Mesothelial cell of epicardium (in vitro differentiated cells): ENCODE measurements at regions not wholly inside any gene's neighbourhood (a gene's known extent, or its start where the extent isn't known, plus 50 kb on each side); places are given as distances from the start of the nearest gene placed in this dataset.
"Not testable (repeated sequence)": the region's sequence is repeated elsewhere in the genome, so short reads cannot be mapped to it uniquely, and the experiment has no call there.

Experiments used
- DNase-seq, 2 experiments: peaks; one replicate each; pipeline ENCODE4 v3.0.0; 2021; ENCODE audit warnings: low spot score in 2 of 2; ENCODE audit not compliant: unreplicated experiment in 2 of 2
- H3K27ac Mint-ChIP-seq: 2 replicates; pipeline ENCODE4 v1.8.0; 2021; ENCODE audit warnings: mixed read lengths
- H3K27me3 Mint-ChIP-seq: 2 replicates; pipeline ENCODE4 v1.8.0; 2021; ENCODE audit warnings: low read depth, mixed read lengths
- H3K36me3 Mint-ChIP-seq: 2 replicates; pipeline ENCODE4 v1.8.0; 2021; ENCODE audit warnings: mixed read lengths
- H3K4me1 Mint-ChIP-seq: 2 replicates; pipeline ENCODE4 v1.8.0; 2021; ENCODE audit warnings: mixed read lengths
- H3K4me3 Mint-ChIP-seq: 2 replicates; pipeline ENCODE4 v1.8.0; 2021; ENCODE audit warnings: mild to moderate bottlenecking, moderate library complexity, mixed read lengths
- H3K9me3 Mint-ChIP-seq: 2 replicates; pipeline ENCODE4 v1.8.0; 2021; ENCODE audit warnings: mixed read lengths
- TF ChIP-seq, protein P1 (sequence below): fragments of 200-600 bp; sonication (generic); IDR thresholded peaks from one replicate; pipeline ENCODE4 v1.5.0; 2021; ENCODE audit warnings: antibody characterized with exemption; ENCODE audit not compliant: unreplicated experiment

DNA sequence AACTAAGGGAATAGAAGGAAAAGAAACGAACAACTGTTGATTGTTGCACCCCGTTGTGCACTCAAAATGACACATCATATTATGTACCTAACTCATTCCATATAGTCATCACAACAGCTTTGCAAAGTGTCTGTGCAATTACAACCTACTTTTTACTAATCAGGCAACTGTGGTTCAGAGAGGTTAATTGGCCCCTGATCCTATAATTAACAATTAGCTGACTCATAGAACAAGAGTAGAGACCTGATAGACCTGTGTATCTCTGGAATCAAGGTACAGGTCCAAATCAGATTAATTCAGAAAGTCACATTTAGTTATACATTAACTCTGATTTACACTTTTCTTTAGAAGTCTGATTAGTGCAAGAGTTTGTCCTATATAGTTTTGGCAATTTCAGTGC lies 122.5 kb upstream of the CDK13 start:
- Mint-ChIP-seq H3K27ac (no peak overlapping the region), H3K9me3 (no peaks in the 10 kb centered on the region), H3K27me3 (peaks cover 44% of the 10 kb centered on the region), H3K36me3 (no peaks in the 10 kb centered on the region), H3K4me1 (no peaks in the 10 kb centered on the region), H3K4me3 (no peak overlapping the region)
- TF ChIP-seq, protein P1, sequence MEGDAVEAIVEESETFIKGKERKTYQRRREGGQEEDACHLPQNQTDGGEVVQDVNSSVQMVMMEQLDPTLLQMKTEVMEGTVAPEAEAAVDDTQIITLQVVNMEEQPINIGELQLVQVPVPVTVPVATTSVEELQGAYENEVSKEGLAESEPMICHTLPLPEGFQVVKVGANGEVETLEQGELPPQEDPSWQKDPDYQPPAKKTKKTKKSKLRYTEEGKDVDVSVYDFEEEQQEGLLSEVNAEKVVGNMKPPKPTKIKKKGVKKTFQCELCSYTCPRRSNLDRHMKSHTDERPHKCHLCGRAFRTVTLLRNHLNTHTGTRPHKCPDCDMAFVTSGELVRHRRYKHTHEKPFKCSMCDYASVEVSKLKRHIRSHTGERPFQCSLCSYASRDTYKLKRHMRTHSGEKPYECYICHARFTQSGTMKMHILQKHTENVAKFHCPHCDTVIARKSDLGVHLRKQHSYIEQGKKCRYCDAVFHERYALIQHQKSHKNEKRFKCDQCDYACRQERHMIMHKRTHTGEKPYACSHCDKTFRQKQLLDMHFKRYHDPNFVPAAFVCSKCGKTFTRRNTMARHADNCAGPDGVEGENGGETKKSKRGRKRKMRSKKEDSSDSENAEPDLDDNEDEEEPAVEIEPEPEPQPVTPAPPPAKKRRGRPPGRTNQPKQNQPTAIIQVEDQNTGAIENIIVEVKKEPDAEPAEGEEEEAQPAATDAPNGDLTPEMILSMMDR: no peak
- no peak for DNase-seq

DNA sequence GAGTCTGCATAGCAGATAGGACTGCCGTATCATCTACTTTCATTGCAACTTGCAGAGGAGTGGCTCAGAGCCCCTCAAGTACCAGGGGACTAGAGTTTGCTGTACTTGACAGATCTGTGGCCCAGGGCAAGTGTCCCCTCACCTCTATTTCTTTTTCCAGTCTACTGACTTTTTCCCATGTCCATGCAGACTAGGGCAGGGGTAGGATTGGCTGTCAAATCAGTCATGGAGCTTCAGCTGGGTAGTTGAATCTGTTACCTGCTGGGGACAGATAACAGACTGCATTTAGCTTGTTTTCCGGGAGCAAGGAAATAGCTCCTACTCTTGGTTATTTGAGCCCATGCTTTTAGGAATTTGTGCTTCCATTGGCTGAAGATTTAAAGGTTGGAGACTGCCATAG lies 121.0 kb upstream of the CDK13 start:
- H3K27me3 Mint-ChIP-seq: peaks cover 49% of the 10 kb centered on the region
- no peak overlapping the region for H3K4me3 Mint-ChIP-seq
- no peaks in the 10 kb centered on the region for H3K9me3 Mint-ChIP-seq
- no peak for DNase-seq
- TF ChIP-seq, protein P1: no peak
- peaks cover 2% of the 10 kb centered on the region for H3K4me1 Mint-ChIP-seq
- no peaks in the 10 kb centered on the region for H3K36me3 Mint-ChIP-seq
- H3K27ac Mint-ChIP-seq: no peak overlapping the region

DNA sequence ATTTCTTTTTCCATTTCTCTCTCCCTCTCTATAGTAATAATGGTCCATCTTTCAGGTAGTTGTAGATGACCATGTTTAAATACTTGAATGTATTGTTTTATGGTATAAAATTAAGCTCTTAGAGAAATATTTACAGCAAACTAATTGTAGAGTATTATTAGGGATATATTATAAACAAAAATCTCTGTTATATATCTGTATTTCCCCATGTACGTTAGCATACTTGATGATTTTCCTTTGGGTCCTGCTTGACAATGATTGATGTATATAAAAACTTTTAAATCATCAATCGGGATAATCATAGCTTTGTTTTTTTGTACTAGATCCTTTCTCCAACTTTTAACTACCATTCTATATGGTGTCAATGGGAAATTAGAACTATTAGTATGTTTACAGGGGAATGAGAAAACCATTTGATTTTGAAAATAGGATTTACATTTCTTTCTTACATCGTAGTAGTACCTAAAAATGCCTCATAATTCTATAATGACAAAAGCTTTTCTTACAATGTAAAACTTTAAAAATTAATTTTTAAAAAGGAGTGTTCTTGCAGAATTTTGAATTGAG lies 117.5 kb upstream of the CDK13 start:
- H3K27me3 Mint-ChIP-seq: peaks cover 61% of the 10 kb centered on the region
- H3K4me1 Mint-ChIP-seq: peaks cover 7% of the 10 kb centered on the region
- DNase-seq: no peak
- TF ChIP-seq, protein P1: no peak
- no peaks in the 10 kb centered on the region for H3K9me3 Mint-ChIP-seq
- H3K36me3 Mint-ChIP-seq: no peaks in the 10 kb centered on the region
- H3K27ac Mint-ChIP-seq: no peak overlapping the region
- H3K4me3 Mint-ChIP-seq: peak overlapping the region; percentile 27

DNA sequence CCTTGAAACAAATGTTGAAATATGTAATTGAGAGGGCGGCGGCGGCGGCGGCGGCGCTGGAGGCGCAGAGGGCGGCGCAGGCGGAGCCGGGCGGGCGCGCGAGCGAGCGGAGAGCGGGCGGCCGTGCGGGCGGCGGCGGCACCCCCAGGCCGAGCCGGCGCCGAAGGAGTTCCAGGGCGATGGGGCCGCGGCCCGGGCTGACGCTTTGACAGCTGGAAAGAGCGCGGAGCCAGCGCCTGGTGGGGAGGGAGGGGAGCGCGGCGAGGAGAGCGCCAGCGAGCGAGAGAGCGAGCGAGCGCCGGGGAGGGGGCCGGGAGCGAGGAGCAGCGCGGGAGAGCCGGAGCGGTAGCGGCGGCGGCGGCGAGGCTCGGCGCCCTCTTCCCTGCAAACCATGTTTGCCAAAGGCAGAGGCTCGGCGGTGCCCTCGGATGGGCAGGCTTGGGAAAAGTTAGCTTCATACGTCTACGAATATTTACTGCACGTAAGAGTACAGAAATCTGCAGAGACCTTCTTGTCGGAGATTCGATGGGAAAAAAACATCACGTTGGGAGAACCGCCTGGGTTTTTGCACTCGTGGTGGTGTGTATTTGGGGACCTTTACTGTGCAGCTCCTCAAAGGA lies 116.8 kb upstream of the CDK13 start:
- H3K27me3 Mint-ChIP-seq: peaks cover 60% of the 10 kb centered on the region
- DNase-seq: peak; percentile 43 to 60
- not testable (repeated sequence) for H3K36me3 Mint-ChIP-seq, H3K27ac Mint-ChIP-seq, H3K9me3 Mint-ChIP-seq, H3K4me1 Mint-ChIP-seq
- H3K4me3 Mint-ChIP-seq: peak overlapping the region; percentile 63

DNA sequence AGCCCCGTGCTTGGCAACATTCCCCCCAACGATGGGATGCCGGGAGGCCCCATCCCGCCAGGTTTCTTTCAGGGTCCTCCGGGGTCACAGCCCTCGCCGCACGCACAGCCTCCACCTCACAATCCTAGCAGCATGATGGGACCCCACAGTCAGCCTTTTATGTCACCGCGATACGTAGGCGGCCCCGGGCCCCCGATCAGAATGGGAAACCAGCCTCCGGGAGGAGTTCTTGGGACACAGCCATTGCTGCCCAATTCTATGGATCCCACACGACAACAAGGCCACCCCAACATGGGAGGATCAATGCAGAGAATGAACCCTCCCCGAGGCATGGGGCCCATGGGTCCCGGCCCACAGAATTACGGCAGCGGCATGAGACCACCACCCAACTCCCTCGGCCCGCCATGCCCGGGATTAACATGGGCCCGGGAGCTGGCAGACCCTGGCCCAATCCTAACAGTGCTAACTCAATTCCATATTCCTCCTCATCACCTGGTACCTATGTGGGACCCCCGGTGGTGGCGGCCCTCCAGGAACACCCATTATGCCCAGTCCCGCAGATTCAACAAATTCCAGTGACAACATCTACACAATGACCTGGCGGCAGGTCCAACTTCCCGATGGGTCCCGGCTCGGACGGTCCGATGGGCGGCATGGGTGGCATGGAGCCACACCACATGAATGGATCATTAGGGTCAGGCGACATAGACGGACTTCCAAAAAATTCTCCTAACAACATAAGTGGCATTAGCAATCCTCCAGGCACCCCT lies 116.0 kb upstream of the CDK13 start:
- not testable (repeated sequence) for DNase-seq

DNA sequence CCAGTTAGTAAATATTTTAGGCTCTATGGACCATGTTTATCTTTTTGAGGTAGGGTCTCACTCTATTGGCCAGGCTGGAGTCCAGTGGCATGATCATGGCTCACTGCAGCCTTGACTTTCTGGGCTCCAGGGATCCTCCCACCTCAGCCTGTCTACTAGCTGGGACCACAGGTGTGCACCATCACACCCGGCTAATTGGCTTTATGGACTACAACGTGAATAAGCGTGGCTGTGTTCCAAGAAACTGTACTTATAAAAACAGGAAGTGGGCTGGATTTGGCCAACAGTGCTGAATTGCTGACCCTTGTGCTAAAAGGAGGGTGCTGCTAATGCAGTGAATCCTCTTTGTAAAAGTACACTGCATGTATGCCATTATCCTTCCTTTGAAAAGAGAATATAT lies 111.7 kb upstream of the CDK13 start:
- DNase-seq: no peak

More for the DNA sequence above, 116.0 kb upstream of the CDK13 start:
- H3K27me3 Mint-ChIP-seq: peaks cover 56% of the 10 kb centered on the region
- H3K9me3 Mint-ChIP-seq, H3K4me1 Mint-ChIP-seq, H3K27ac Mint-ChIP-seq, H3K36me3 Mint-ChIP-seq: not testable (repeated sequence)
- peak overlapping the region; percentile 63 for H3K4me3 Mint-ChIP-seq

More for the DNA sequence above, 111.7 kb upstream of the CDK13 start:
- H3K36me3 Mint-ChIP-seq: no peaks in the 10 kb centered on the region
- no peak overlapping the region for H3K27ac Mint-ChIP-seq
- peaks cover 51% of the 10 kb centered on the region for H3K27me3 Mint-ChIP-seq
- TF ChIP-seq, protein P1: no peak
- H3K9me3 Mint-ChIP-seq: no peaks in the 10 kb centered on the region
- peaks cover 12% of the 10 kb centered on the region for H3K4me1 Mint-ChIP-seq
- H3K4me3 Mint-ChIP-seq: no peak overlapping the region
